Progenitor cell of endocrine pancreas (in vitro differentiated cells): ENCODE measurements at regions not wholly inside any gene's neighbourhood (a gene's known extent, or its start where the extent isn't known, plus 50 kb on each side); places are given as distances from the start of the nearest gene placed in this dataset.

Experiments
- DNase-seq: peaks from one replicate; pipeline ENCODE4 v3.0.0; 2021; ENCODE audit warnings: low spot score; ENCODE audit not compliant: unreplicated experiment
- H3K27ac Mint-ChIP-seq: 2 replicates; pipeline ENCODE4 v1.8.0; 2021; ENCODE audit warnings: mild to moderate bottlenecking, moderate library complexity, mixed read lengths
- H3K27me3 Mint-ChIP-seq: 2 replicates; pipeline ENCODE4 v1.8.0; 2021; ENCODE audit warnings: mixed read lengths
- H3K36me3 Mint-ChIP-seq: 2 replicates; pipeline ENCODE4 v1.8.0; 2022; ENCODE audit warnings: mixed read lengths; ENCODE audit not compliant: insufficient read depth
- H3K4me1 Mint-ChIP-seq: 2 replicates; pipeline ENCODE4 v1.8.0; 2021; ENCODE audit warnings: low read depth, mixed read lengths
- H3K4me3 Mint-ChIP-seq: 2 replicates; pipeline ENCODE4 v1.8.0; 2021; ENCODE audit warnings: low read depth, mild to moderate bottlenecking, moderate library complexity, mixed read lengths
- H3K9me3 Mint-ChIP-seq: 2 replicates; pipeline ENCODE4 v1.8.0; 2021; ENCODE audit warnings: low read depth, mixed read lengths
- CTCF ChIP-seq: fragments of 200-600 bp; sonication (generic); IDR thresholded peaks from one replicate; pipeline ENCODE4 v1.5.0; 2021; ENCODE audit warnings: antibody characterized with exemption, mild to moderate bottlenecking; ENCODE audit not compliant: unreplicated experiment

GRCh38 chr15:48010316-48010715 lies 110.5 kb upstream of the SLC24A5 start:
- Mint-ChIP-seq H3K9me3 (no peaks in the 10 kb centered on the region), H3K27ac (no peak overlapping the region), H3K4me1 (no peaks in the 10 kb centered on the region), H3K36me3 (no peaks in the 10 kb centered on the region), H3K4me3 (no peak overlapping the region), H3K27me3 (peaks cover 6% of the 10 kb centered on the region)
- TF ChIP-seq CTCF: no peak
- DNase-seq: no peak

DNA sequence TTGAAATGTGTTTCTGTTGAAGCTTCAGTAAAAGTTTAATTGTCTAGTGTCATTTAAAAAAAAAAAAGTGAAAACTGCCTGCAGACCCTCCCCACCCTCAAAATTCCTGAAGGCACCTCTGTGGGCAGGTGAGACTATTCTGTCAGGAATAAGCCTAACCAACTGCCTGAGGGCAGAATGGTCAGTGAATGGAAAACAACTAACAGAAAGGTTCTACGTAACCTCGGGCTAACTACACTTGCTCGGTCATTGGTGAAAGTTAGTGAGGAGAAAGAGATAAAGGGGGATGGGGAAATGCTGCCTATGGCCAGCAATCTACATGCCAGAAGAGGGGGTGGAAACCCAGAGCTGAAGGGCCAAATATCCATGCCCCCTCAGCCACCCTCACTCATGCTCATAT lies 108.6 kb upstream of the SLC24A5 start:
- no peaks in the 10 kb centered on the region for H3K9me3 Mint-ChIP-seq
- DNase-seq: no peak
- no peak overlapping the region for H3K4me3 Mint-ChIP-seq
- H3K27ac Mint-ChIP-seq: no peak overlapping the region
- TF ChIP-seq CTCF: no peak
- no peaks in the 10 kb centered on the region for H3K36me3 Mint-ChIP-seq
- H3K4me1 Mint-ChIP-seq: peaks cover 2% of the 10 kb centered on the region
- H3K27me3 Mint-ChIP-seq: peaks cover 6% of the 10 kb centered on the region

DNA sequence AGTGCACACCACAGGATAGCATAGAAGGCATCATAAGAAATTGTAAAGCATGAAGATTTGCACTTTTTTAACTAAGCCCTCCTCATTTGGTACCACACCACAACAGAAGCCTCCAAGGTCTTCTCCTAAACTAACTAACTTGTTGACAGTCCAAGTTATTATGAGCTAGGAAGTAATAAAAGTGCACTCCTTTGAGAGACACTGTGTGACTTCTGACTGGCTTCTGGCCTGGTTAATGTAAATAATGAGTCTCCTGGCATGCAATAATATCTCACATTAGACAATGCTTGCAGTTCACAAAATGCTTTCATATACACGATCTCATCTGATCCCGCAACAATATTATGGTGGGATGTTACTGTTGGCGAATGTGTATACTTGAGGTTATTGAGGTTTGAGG lies 103.9 kb upstream of the SLC24A5 start:
- no peaks in the 10 kb centered on the region for H3K36me3 Mint-ChIP-seq
- peaks cover 3% of the 10 kb centered on the region for H3K27me3 Mint-ChIP-seq
- peaks cover 8% of the 10 kb centered on the region for H3K4me1 Mint-ChIP-seq
- DNase-seq: no peak
- H3K9me3 Mint-ChIP-seq: no peaks in the 10 kb centered on the region
- no peak for TF ChIP-seq CTCF
- H3K27ac Mint-ChIP-seq: no peak overlapping the region
- no peak overlapping the region for H3K4me3 Mint-ChIP-seq

GRCh38 chr15:48017747-48018146 lies 103.0 kb upstream of the SLC24A5 start:
- Mint-ChIP-seq H3K4me1 (peaks cover 8% of the 10 kb centered on the region), H3K27me3 (peaks cover 2% of the 10 kb centered on the region), H3K9me3 (no peaks in the 10 kb centered on the region), H3K27ac (no peak overlapping the region), H3K4me3 (no peak overlapping the region), H3K36me3 (no peaks in the 10 kb centered on the region)
- no peak for DNase-seq
- no peak for TF ChIP-seq CTCF

DNA sequence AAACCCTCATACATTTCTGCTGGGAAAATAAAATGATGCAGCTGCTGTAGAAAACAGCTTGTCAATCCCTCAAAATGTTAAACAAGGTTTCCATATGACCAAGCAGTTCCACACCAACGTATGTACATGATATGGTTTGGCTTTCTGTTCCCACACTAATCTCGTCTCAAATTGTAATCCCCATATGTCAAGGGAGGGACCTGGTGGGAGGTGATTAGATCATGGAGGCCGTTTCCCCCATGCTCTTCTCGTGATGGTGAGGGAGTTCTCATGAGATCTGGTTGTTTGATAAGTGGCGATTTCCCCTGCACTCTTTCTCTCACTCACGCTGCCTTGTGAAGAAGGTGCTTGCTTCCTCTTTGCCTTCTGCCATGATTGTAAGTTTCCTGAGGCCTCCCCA lies 100.6 kb upstream of the SLC24A5 start:
- peaks cover 3% of the 10 kb centered on the region for H3K27me3 Mint-ChIP-seq
- H3K4me3 Mint-ChIP-seq: no peak overlapping the region
- H3K4me1 Mint-ChIP-seq: peaks cover 8% of the 10 kb centered on the region

More for the DNA sequence above, 100.6 kb upstream of the SLC24A5 start:
- no peak overlapping the region for H3K27ac Mint-ChIP-seq
- no peaks in the 10 kb centered on the region for H3K9me3 Mint-ChIP-seq
- TF ChIP-seq CTCF: no peak
- no peaks in the 10 kb centered on the region for H3K36me3 Mint-ChIP-seq
- DNase-seq: no peak
